GM12874 (cell line): ENCODE measurements at regions not wholly inside any gene's neighbourhood (a gene's known extent, or its start where the extent isn't known, plus 50 kb on each side); places are given as distances from the start of the nearest gene placed in this dataset.

Source experiments
- CTCF ChIP-seq: IDR thresholded peaks from 2 replicates; pipeline ENCODE4 v1.5.1; 2011; ENCODE audit warnings: low read depth, mild to moderate bottlenecking, control low read depth, low read length, moderate library complexity; ENCODE audit not compliant: insufficient read depth

- no peak for TF ChIP-seq CTCF
Observed at GRCh38 chr5:6143523-6143922, 234.8 kb downstream of the MED10 start.

DNA sequence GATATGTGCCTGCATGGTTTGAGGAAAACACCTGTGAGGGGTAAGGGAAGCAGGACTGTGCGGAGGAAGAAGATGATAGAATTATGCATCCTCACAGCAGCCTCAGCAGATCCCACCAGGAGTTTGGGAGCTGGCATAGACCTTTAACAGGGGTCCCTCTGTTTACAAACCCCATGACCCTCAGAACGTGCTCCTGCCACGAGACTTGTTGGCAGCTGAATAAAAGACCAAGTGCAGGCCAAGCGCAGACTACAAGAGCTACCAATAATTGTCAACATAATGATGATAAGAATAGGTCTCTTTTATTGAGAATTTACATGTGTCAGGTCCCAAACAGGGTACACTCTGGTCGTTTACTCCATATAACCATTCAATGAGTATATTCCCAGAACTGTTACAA lies 236.0 kb downstream of the MED10 start:
- no peak for TF ChIP-seq CTCF

- TF ChIP-seq CTCF = no peak
Observed at GRCh38 chr5:6140219-6140618, 238.1 kb downstream of the MED10 start.

DNA sequence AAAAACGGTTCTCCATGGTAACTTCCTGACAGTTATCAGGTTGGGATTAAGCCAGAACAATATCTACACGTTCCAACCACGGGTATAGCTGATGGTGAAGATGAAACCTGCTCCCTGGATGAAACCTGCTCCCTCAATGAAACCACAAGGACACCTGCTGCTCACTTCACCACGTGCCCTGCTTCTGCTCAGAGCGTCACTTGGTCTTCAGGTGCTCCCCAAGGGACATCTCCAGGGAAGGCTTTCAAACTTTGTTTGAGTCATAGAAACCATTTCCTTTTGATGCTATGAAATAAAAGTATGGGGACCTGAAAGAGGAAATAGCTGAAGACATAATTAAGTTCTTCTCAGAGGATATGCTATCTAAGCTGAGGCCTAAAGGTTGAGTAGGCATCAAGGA lies 242.4 kb downstream of the MED10 start:
- TF ChIP-seq CTCF = no peak

DNA sequence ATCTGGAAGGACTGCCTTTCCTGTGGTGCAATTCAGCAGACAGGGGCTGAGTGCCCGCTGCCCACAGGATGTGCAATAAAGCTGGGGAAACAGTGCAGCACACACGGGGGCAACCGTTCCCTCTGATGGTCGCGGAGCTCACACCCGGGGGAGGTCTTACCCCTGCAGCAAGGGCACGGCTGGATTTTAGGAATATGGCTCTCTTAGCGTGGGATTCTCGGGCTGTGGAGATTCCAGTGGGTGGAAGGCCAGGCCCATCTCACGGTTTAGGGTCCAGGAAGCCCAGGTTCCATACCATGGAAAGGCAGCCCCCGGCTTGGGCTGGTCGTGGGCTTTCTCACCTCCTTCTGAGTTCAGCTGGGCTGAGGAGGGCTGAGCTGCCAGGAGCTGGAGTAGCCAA lies 244.1 kb downstream of the MED10 start:
- no peak for TF ChIP-seq CTCF

DNA sequence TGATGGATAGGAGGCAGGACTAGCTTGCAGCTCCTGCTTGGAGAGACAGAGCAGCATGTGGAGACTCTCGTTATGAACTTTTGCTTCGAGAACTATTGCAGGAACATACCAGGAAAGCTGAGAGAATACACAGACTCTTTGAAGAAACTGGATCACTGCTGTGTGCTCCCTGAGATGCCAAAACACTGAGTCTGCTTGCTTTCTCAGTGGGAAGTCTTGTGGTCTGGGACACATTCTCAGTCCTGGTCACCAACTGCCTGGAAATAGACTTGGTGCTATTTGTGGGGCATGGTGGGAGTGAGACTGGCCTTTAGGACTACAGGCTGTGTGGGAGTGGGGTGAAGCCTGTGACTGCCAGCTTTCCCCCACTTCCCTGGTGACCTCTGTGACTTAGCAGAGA lies 252.6 kb downstream of the MED10 start:
- TF ChIP-seq CTCF = no peak

DNA sequence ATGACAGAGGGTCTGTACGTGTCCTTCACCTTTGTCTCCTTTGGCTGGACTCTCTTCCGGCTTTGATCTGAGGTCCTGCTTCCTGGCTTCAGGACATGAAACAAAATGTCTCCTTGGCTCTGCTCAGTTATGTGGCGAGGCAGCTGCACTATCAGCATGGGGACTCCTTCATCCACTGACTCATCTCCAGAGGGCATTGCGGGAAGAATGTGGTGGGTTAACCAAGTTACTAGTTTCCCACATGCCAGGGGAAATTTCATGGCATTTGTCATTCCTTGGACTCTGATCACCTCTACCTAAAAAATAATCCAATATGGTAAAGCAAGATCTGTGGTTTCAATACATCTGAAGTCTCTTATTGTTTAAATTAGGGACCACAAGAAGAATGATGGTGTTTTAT lies 259.7 kb downstream of the MED10 start:
- TF ChIP-seq CTCF = no peak

DNA sequence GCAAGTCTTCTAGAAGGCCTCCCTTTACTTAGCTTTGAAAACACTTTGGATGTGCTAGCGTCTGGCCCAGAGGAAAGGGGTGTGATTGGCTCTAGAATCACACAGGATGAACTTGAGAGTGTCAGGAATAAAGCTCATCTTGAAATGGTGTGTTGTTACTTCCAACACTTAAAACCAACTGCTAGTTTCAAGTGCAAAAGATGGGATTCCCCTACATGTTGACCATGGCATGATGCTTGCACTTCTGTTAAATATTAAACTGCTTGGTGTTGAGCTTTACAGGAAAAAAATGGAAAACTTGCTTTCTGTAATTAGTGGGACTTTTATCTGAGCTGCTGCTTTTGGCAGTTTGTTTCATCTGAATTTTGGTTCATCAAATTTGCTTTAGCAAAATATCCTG lies 261.1 kb downstream of the MED10 start:
- TF ChIP-seq CTCF = no peak
